ENCODE measurements at regions not wholly inside any gene's neighbourhood (a gene's known extent, or its start where the extent isn't known, plus 50 kb on each side); places are given as distances from the start of the nearest gene placed in this dataset.

GRCh38 chr20:1813674-1814635 is 81.3 kb upstream of the SIRPA start:
- TF ChIP-seq SP1 (IDR thresholded peaks at IDR 0.05) (no peak), SUZ12 (IDR thresholded peaks at IDR 0.05) (no peak), HDGF (IDR thresholded peaks at IDR 0.05; ENCODE audit: borderline replicate concordance) (no peak), L3MBTL2 (conservative IDR thresholded peaks at IDR 0.05) (no peak), PKNOX1 (IDR thresholded peaks at IDR 0.05) (no peak), TARDBP (IDR thresholded peaks at IDR 0.05) (no peak), ELF4 (IDR thresholded peaks at IDR 0.05) (no peak), ARNT (IDR thresholded peaks at IDR 0.05) (no peak), NFRKB (IDR thresholded peaks at IDR 0.05) (no peak), FOXM1 (IDR thresholded peaks at IDR 0.05; ENCODE audit: borderline replicate concordance) (no peak), FOXK2 (IDR thresholded peaks at IDR 0.05) (no peak)

Data from HEK293T (cell line).